Stimulated activated CD4-positive, alpha-beta T cell treated with anti-CD3 and anti-CD28 coated beads, Interleukin-1b, Interleukin-23, amount 100 ng/mL, for 48 hours (primary cell): ENCODE measurements at regions not wholly inside any gene's neighbourhood (a gene's known extent, or its start where the extent isn't known, plus 50 kb on each side); places are given as distances from the start of the nearest gene placed in this dataset.
"Not testable (repeated sequence)": the region's sequence is repeated elsewhere in the genome, so short reads cannot be mapped to it uniquely, and the experiment has no call there.

Source experiments
- DNase-seq: peaks from one replicate; pipeline ENCODE4 v3.0.0-alpha.2; 2020

DNA sequence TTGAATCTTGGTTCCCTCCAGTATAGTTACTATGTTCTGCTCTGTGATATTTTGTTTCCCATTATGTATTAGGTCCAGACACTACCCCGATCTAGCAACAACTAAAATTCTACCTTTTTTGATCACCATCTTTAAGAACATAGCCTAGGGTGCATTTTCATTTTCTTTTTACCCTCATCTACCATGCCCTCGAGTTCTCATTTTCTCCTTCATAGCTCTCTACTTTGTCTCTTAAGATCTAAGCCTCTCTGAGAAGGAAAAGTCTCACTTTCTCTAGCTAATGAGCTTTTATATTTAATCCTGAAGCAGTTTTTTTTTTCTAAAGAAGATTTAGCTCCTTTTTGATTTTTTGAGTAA is 1089.4 kb upstream of the SLC39A10 start:
- DNase-seq, result no peak

DNA sequence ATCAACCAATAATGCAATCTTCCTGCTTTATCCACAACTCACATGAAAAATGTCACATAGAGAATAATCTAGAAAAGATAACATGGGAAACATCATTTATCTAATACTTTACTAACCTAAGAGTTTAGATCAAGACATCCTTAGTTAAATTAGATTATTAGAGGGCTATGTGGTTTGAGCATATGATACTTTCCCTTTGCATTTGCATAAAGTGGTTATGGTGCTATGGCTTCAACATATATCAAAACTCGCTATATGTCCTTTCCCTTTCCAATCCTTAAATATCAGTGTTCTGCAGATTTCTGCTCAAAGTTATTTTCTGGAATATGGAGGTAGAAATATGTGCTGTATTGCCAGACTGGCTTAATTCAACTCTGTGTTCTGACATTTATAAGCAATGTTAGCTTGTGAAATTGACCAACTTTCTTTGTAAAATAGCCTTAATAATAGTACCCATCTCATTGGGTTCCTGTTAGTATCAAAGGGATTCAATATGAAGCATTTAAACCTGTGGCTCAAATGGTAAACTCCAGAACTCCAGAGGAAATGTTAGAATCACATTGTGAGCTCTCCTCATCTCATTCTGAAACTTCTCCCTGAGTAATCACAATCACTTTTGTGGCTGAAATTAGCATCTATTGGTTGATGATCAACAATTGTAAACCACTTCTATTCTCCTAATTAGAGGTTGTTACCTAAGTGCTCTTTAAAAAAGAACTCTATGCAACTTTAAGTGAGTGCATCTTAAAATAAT is 1089.9 kb upstream of the SLC39A10 start:
- DNase-seq, result no peak

- DNase-seq, result no peak
Measured at GRCh38 chr2:194564422-194564821, 1092.6 kb upstream of the SLC39A10 start.

GRCh38 chr2:194562329-194562728 is 1094.7 kb upstream of the SLC39A10 start:
- no peak for DNase-seq

GRCh38 chr2:194559964-194560363 is 1097.1 kb upstream of the SLC39A10 start:
- DNase-seq, result no peak

DNA sequence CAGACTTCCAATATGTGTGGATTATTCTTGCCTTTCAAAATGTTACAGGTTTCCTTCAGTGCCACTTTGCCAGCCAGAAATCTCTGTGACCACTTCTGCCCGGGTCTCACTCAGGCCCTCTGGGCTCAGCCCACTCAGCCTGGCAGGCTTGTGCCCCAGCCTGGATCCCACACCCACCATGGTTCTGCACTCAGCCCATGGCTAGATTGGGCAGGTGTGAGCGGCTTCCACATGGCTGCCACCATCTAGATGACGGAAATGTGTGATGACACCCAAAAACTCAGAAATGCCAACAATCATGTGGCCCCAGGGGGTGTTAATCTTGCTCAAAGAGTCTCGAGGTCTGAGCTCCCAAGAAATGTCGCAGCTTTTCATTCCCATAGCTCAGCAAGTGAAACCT is 1097.5 kb upstream of the SLC39A10 start:
- no peak for DNase-seq

DNA sequence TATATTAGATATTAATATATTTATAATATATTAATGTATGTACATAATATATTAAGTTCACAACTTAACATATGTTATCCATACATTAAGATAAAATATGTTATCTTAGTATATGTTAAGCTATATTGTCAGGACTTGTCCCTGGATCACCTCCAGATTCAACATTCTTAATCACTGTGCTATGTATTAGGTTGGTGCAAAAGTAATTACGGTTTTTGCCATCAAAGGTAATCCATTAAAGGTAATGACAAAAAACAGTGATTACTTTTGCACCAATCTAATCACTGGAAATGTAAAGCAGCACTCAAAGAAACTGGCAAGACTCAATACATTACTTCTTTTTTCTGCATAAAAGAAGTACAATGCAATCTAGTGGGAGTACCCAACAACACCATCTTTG is 1099.0 kb upstream of the SLC39A10 start:
- DNase-seq, result no peak

DNA sequence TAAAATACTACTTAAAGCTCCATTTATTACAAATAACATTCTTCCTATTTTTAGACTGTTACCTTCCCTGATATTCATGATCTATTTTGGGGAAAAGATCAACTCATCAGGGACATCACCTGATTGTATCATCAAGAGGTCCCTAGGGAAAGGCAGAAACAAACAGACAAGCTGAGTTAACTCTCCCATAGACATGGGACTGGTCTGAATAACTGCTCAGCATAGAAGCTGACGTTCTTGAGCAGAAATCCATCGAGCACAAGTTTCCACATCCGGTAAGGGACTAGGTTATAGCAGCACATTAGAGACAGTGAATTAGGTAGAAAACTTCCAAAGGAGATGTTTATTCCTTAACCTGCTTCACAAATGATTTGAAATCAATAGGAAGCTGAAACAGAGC is 1100.4 kb upstream of the SLC39A10 start:
- no peak for DNase-seq

DNA sequence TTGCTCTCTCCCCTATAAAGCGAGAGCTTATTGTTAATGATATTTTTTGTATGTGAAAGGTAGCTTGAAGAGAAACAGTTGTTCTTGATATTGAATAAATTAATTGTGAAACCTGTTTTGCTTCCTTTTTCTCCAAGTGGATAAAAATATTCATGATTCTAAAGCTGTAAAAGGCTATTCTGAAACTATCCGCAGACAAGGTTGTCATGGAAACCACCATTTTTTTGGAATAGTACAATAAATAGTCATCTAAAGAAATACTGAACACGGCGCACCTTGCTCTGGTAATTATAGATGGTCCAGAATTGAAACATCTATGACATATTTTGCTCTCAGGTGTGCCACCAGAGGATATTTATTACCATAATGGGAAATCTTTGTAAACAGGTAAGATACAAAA is 1103.0 kb upstream of the SLC39A10 start:
- DNase-seq, result no peak

GRCh38 chr2:194550702-194551101 is 1106.3 kb upstream of the SLC39A10 start:
- DNase-seq, result no peak

- DNase-seq, result no peak
Measured at GRCh38 chr2:194549387-194549786, 1107.6 kb upstream of the SLC39A10 start.

- DNase-seq, result no peak
Measured at GRCh38 chr2:194545978-194546377, 1111.0 kb upstream of the SLC39A10 start.

DNA sequence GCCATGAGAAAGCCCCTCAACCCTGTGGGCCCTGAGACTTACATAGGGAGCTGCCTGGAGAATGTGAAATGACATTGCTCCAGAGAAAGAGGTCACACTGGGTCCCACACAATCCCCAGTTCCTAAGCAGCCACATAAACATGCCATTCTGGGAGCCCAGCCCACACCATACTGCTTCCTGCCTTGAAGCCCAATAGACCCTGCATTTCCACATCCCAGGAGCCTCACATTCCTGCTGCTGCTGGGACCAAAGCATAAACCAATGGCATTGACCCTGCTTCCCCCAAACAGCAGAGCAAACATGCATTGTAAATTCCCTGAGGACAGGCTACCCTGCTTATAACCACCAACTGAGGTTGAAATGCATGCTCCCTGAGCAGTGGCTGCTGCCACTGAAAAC is 1117.6 kb upstream of the SLC39A10 start:
- DNase-seq, result no peak

DNA sequence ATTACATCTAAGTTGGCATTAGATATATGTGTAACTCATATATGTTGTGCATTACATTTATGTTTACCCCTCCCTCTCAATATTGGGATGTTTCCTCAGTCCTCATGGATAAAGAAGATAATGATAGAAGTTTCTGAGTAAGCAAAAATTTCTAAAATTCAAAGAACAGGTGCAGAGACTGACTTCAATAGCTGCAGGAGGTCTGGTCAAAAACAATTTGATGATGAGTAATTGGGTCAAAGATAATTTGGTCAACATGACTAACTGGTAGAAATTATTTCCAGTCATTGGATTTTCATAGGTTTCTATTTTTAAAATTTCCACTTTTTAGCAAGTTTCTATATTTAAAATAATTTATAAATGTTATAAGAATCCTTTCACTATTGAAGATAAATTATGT is 1130.9 kb upstream of the SLC39A10 start:
- DNase-seq, result no peak

DNA sequence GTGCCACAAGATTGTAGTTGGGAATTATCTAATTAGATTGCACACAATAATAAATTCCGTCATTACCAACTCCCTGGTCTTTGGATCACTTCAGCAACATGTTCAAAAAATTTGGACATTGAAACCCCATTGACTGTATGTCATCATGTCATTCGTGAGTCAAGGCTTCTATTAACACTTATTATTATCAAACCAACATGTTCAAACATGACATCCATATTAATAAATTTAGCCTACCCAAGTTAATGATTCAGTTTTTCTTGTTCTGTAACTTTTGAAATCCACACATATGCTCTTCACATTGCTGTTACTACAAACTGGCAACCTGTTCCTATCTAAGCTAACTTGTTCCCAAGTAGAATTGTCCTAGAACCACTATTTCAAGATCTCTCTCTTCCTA is 1142.7 kb upstream of the SLC39A10 start:
- no peak for DNase-seq

GRCh38 chr2:194511070-194511469 is 1146.0 kb upstream of the SLC39A10 start:
- DNase-seq, result not testable (repeated sequence)

DNA sequence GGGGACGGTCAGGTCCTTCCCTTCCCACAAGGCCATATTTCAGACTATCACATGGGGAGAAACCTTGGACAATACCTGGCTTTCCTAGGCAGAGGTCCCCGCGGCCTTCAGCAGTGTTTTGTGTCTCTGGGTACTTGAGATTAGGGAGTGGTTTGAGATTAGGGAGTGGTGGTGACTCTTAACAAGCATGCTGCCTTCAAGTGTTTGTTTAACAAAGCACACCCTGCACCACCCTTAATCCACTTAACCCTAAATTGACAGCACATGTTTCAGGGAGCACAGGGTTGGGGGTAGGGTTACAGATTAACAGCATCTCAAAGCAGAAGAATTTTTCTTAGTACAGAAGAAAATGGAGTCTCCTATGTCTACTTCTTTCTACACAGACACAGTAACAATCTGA is 1152.2 kb upstream of the SLC39A10 start:
- DNase-seq, result not testable (repeated sequence)

- DNase-seq, result no peak
Measured at GRCh38 chr2:194495046-194495445, 1162.0 kb upstream of the SLC39A10 start.

- no peak for DNase-seq
Measured at GRCh38 chr2:194494401-194494800, 1162.6 kb upstream of the SLC39A10 start.

DNA sequence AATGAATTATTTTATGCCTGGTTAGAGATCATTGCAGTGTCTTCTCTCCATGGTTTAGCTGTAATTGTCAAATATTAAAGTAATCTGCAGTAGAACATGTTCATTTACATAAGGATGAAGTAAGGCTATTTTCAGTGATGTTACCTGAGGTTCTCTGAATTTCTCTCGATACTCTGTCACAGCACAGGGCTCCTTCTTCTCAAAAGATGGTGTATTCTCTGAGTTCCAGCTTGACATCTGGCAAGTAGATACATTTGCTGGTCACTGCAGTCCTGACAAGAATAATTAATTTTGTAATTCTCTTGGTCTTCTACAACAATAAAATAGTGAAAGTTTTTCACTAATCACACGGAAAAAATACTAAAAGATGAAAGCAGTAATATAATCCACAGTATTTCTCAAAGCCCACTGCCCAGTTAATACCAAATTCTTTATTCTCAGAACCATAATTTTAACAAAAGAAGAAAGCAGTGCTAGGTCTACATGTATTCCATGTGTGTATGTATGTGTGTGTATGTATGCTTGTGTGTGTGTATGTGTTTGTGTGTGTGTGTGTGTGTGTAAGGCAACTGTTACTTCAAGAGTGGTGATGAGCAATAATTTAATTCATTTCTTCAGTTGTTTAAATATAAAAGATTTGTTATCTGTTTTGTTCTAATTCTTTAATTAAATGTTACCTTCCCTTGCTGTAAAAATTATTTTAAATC is 1165.5 kb upstream of the SLC39A10 start:
- no peak for DNase-seq

DNA sequence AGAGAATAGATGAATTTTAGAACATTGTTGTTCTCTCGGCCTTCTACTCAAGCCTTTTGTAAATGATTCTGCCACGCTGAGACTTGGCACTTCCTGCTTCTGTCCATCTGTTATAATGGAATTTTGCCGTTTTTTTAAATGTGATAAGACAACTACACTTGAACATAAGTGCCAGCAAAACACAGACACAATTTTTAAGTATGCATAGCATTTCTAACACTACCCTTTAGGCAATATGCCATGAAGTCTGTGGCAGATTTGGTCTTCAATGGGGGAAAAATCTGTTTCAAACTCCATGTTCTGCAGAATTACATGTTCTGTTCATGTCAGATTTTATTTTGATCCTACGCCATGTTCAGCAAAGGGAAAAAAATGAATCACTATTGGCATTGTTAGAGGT is 1170.7 kb upstream of the SLC39A10 start:
- DNase-seq, result no peak

- no peak for DNase-seq
Measured at GRCh38 chr2:194483041-194483440, 1174.0 kb upstream of the SLC39A10 start.

GRCh38 chr2:194465641-194466040 is 1191.4 kb upstream of the SLC39A10 start:
- DNase-seq, result no peak

DNA sequence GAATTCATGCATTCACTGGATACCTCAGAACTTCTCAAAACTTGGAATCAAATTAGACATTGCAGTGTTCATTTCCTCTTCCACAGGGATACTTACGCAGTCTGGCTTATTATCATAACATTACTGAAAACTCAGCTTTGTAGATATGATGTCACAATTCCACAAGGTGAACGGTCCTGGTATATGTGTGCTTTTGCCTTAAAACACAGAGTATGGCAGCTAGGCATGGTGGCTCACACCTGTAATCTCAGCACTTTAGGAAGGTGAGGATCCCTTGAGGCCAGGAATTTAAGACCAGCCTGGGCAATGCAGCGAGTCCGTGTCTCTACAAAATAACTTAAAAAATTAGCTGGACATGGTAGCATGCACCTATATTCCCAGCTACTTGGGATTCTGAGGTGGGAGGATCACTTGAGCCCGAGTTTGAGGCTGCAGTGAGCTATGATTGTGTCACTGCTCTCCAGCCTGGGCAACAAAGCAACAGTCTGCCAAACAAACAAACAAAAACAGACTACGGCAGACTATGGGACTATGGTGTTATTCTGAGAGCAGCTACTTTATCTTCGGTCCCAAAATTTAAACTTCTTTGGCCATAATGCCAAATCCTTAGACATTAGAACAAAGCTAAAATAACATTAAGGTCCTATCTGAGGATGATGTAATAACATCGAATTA is 1191.9 kb upstream of the SLC39A10 start:
- no peak for DNase-seq
